ENCODE measurements at regions not wholly inside any gene's neighbourhood (a gene's known extent, or its start where the extent isn't known, plus 50 kb on each side); places are given as distances from the start of the nearest gene placed in this dataset.

DNA sequence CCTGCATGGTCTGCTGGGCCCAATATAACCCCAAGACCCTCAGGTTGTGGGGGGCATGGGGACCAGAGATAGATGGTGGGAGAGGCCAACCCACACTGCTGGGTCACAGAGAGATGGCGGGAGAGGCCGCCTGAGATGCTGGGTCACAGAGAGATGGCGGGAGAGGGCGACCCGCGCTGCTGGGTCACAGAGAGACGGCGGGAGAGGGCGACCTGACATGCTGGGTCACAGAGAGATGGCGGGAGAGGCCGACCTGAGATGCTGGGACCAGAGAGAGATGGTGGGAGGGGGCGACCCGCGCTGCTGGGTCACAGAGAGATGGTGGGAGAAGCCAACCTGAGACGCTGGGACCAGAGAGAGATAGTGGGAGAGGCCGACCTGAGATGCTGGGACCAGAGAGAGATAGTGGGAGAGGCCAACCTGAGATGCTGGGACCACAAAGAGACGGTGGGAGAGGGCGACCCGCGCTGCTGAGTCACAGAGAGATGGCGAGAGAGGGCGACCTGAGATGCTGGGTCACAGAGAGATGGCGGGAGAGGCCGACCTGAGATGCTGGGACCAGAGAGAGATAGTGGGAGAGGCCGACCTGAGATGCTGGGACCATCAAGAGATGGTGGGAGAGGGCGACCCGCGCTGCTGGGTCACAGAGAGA, 133.2 kb downstream of the DLL1 start:
- no peak for TF ChIP-seq POLR2A (IDR thresholded peaks at IDR 0.05)
- TF ChIP-seq CTCF (IDR thresholded peaks at IDR 0.05): no peak
- Histone ChIP-seq H3K9me3 (no peaks in the 10 kb centered on the region), H3K36me3 (no peaks in the 10 kb centered on the region), H3K27ac (no peak overlapping the region), H3K4me1 (peaks cover 0 to 10% (median 8%) of the 10 kb centered on the region in 12 donors), H3K4me3 (no peak overlapping the region), H3K27me3 (no peaks in the 10 kb centered on the region)
- DNase-seq (no peak), ATAC-seq (no peak)
- intact Hi-C loops (cut with DNase I): loop anchor here in 3 of 10 donors (10.0 kb wide), 2 partner anchors 117 to 127 kb away; no protein-coding TSS in a partner anchor
- 83 to 95% (median 93%) methylated on average over 28 of the region's 28 CpGs for WGBS, 4 donors

DNA sequence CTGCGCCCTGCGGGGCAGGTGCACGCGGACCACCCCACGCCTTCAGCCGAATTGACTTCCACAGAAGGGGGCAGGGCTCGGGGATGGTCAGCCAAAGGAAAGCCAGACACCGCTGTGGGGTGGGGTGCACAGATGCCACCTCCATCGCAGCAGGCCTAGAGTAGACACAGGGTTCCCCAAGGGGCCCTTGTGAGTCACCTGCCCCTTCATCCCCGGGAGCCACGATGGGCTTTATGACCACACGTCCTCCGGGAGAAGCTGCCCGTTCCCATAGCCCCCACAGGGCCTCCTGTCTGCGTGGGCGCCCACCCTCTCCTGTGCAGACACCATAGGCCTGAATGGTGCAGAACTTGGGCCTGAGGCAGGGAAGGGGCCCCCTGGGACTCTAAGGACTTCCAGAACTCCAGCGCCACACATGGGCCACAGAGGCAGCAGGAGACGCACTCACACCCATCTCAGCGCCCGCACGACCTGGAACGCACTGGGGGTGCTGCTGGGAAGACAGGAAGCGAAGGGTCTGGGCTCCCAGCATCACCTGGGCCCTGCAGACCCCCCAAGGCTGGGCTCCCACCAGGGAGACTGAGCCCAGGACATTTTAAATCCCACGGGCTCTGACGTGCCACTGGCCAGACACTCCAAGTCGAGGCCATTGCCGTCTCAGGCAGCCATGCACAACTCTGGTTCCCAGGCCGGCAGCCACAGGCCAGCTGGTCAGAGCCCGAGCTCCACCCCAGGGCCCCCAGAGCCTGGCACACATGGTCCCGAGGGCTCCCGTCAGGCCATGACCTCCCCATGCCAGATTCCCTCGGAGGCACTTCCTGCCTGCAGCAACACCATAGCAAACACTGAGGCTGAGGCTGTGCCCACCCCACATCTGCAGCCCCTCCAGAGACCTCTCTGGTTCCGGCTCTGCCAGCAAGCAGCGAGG, 134.2 kb downstream of the DLL1 start:
- DNase-seq (no peak), ATAC-seq (no peak)
- H3K4me1 ChIP-seq: peaks cover 0 to 18% (median 13%) of the 10 kb centered on the region in 12 donors
- 86 to 95% (median 92%) methylated on average over 21 to 34 of the region's 34 CpGs for WGBS, 4 donors
- no peak overlapping the region for H3K4me3 ChIP-seq
- H3K27me3 ChIP-seq: no peaks in the 10 kb centered on the region
- H3K9me3 ChIP-seq: no peaks in the 10 kb centered on the region
- TF ChIP-seq POLR2A (IDR thresholded peaks at IDR 0.05): no peak
- TF ChIP-seq CTCF (IDR thresholded peaks at IDR 0.05): no peak
- H3K27ac ChIP-seq: no peak overlapping the region
- intact Hi-C loops (cut with DNase I): loop anchor here in 3 of 10 donors (10.0 kb wide), 2 partner anchors 118 to 128 kb away; no protein-coding TSS in a partner anchor
- H3K36me3 ChIP-seq: no peaks in the 10 kb centered on the region

DNA sequence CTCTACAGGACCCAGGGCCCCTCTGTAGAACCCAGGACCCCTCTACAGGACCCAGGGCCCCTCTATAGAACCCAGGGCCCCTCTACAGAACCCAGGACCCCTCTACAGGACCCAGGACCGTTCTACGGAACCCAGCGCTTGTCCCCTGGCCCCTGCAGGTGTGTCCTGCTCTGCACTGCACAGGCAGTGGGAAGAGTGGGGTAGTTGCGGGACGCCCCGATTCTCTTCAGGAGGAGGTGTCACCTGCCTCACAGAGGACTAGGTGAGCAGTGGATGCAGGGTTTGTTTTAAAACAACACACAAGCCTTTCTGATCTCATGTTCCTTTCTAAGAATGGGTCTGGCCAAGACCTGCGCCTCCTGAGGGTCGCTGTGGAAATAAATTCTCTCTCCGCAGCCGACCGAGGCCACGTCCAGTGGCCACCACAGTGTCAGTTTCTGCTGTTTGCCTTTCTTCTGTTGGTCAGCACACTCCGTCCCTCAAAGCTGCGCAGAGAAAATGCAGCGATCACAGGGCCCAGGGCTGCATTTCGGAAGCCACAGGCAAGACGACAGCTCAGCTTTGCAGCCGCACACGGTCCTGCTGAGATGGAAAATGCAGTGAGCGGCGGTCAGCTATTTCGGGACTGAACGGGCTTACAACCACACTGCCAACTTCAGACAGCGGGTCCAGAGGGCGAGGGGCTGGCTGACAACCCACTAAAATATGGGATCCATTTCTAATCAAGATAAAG, 135.2 kb downstream of the DLL1 start:
- TF ChIP-seq POLR2A (IDR thresholded peaks at IDR 0.05) (no peak), CTCF (IDR thresholded peaks at IDR 0.05) (no peak)
- Histone ChIP-seq H3K27me3 (no peaks in the 10 kb centered on the region), H3K36me3 (no peaks in the 10 kb centered on the region), H3K4me1 (peaks cover 0 to 28% (median 20%) of the 10 kb centered on the region in 12 donors), H3K9me3 (no peaks in the 10 kb centered on the region), H3K27ac (no peak overlapping the region), H3K4me3 (no peak overlapping the region)
- intact Hi-C loops (cut with DNase I): loop anchor here in 3 of 10 donors (10.0 kb wide), 2 partner anchors 119 to 129 kb away; no protein-coding TSS in a partner anchor
- 93 to 95% (median 95%) methylated on average over 25 of the region's 25 CpGs for WGBS, 4 donors
- ATAC-seq: no peak
- no peak for DNase-seq
